ENCODE measurements at regions not wholly inside any gene's neighbourhood (a gene's known extent, or its start where the extent isn't known, plus 50 kb on each side); places are given as distances from the start of the nearest gene placed in this dataset.
"Not testable (repeated sequence)": the region's sequence is repeated elsewhere in the genome, so short reads cannot be mapped to it uniquely, and the experiment has no call there.

GRCh38 chrX:74187211-74187610 lies 116.8 kb upstream of the ZCCHC13 start:
- H3K27me3 ChIP-seq = no peaks in the 10 kb centered on the region
- no peak for TF ChIP-seq CTCF (IDR thresholded peaks at IDR 0.05)
- TF ChIP-seq POLR2A (IDR thresholded peaks at IDR 0.05) = no peak
- DNase-seq = no peak
- no peaks in the 10 kb centered on the region for H3K9me3 ChIP-seq
- no peaks in the 10 kb centered on the region for H3K36me3 ChIP-seq (ENCODE audit: low read depth, missing control alignments)
- 64 to 76% methylated on average over 3 of the region's 3 CpGs for WGBS, 2 donors
- H3K4me3 ChIP-seq = no peak overlapping the region
- no peak overlapping the region for H3K27ac ChIP-seq
- H3K4me1 ChIP-seq = no peaks in the 10 kb centered on the region
- intact Hi-C loops (cut with DNase I; ENCODE audit: low total_unique reads) = no loop called here

GRCh38 chrX:74183047-74183446 lies 120.9 kb upstream of the ZCCHC13 start:
- H3K4me1 ChIP-seq; H3K27ac ChIP-seq; H3K27me3 ChIP-seq; intact Hi-C loops (cut with DNase I; ENCODE audit: low total_unique reads); H3K4me3 ChIP-seq; H3K36me3 ChIP-seq (ENCODE audit: low read depth, missing control alignments); DNase-seq; H3K9me3 ChIP-seq: not testable (repeated sequence)
- 90 to 97% methylated on average over 4 of the region's 4 CpGs for WGBS, 2 donors

- DNase-seq; H3K9me3 ChIP-seq; H3K4me1 ChIP-seq; intact Hi-C loops (cut with DNase I; ENCODE audit: low total_unique reads); H3K4me3 ChIP-seq; H3K27ac ChIP-seq; H3K36me3 ChIP-seq (ENCODE audit: low read depth, missing control alignments); H3K27me3 ChIP-seq: not testable (repeated sequence)
- WGBS, 2 donors = 86 to 91% methylated on average over 5 to 6 of the region's 6 CpGs
Measured at GRCh38 chrX:74181976-74182375, 122.0 kb upstream of the ZCCHC13 start.

- Histone ChIP-seq H3K36me3 (ENCODE audit: low read depth, missing control alignments) (no peaks in the 10 kb centered on the region), H3K4me1 (no peaks in the 10 kb centered on the region), H3K9me3 (no peaks in the 10 kb centered on the region), H3K27ac (no peak overlapping the region), H3K4me3 (no peak overlapping the region), H3K27me3 (no peaks in the 10 kb centered on the region)
- TF ChIP-seq CTCF (IDR thresholded peaks at IDR 0.05) = no peak
- TF ChIP-seq POLR2A (IDR thresholded peaks at IDR 0.05) = no peak
- 92 to 97% methylated on average over 8 of the region's 8 CpGs for WGBS, 2 donors
- intact Hi-C loops (cut with DNase I; ENCODE audit: low total_unique reads) = no loop called here
- no peak for DNase-seq
Measured at GRCh38 chrX:74180716-74181115, 123.3 kb upstream of the ZCCHC13 start.

- no peaks in the 10 kb centered on the region for H3K36me3 ChIP-seq (ENCODE audit: low read depth, missing control alignments)
- no peaks in the 10 kb centered on the region for H3K27me3 ChIP-seq
- DNase-seq = no peak
- H3K27ac ChIP-seq = no peak overlapping the region
- no peaks in the 10 kb centered on the region for H3K4me1 ChIP-seq
- H3K9me3 ChIP-seq = no peaks in the 10 kb centered on the region
- WGBS, 2 donors = 84 to 93% methylated on average over 3 of the region's 3 CpGs
- TF ChIP-seq CTCF (IDR thresholded peaks at IDR 0.05) (no peak), POLR2A (IDR thresholded peaks at IDR 0.05) (no peak)
- intact Hi-C loops (cut with DNase I; ENCODE audit: low total_unique reads) = no loop called here
- H3K4me3 ChIP-seq = no peak overlapping the region
Measured at GRCh38 chrX:74179990-74180389, 124.0 kb upstream of the ZCCHC13 start.

- Histone ChIP-seq H3K4me3 (no peak overlapping the region), H3K27me3 (no peaks in the 10 kb centered on the region), H3K4me1 (no peaks in the 10 kb centered on the region), H3K27ac (no peak overlapping the region), H3K9me3 (no peaks in the 10 kb centered on the region), H3K36me3 (ENCODE audit: low read depth, missing control alignments) (no peaks in the 10 kb centered on the region)
- 82 to 84% methylated on average over 4 of the region's 4 CpGs for WGBS, 2 donors
- DNase-seq = no peak
- intact Hi-C loops (cut with DNase I; ENCODE audit: low total_unique reads) = no loop called here
- no peak for TF ChIP-seq CTCF (IDR thresholded peaks at IDR 0.05)
- TF ChIP-seq POLR2A (IDR thresholded peaks at IDR 0.05) = no peak
Measured at GRCh38 chrX:74179499-74179898, 124.5 kb upstream of the ZCCHC13 start.

Measured in testis (tissue), 2 donors.